Neural progenitor cell (in vitro differentiated cells): ENCODE measurements at regions not wholly inside any gene's neighbourhood (a gene's known extent, or its start where the extent isn't known, plus 50 kb on each side); places are given as distances from the start of the nearest gene placed in this dataset.

Experiments used
- DNase-seq: peaks from one replicate; pipeline ENCODE4 v3.0.0-alpha.2; 2016; ENCODE audit warnings: low spot score
- H2AFZ ChIP-seq: fragments of 200-600 bp; sonication (generic); replicated peaks from 2 replicates; pipeline ENCODE4 v1.6.1; 2016; ENCODE audit warnings: antibody characterized with exemption
- H3F3A ChIP-seq: fragments of 200-600 bp; sonication (generic); 2 replicates; pipeline ENCODE4 v1.6.1; 2016; ENCODE audit warnings: antibody characterized with exemption, low read depth
- H3K27ac ChIP-seq: fragments of 200-600 bp; sonication (generic); 2 replicates; pipeline ENCODE4 v1.5.1; 2016; ENCODE audit warnings: mild to moderate bottlenecking
- H3K27me3 ChIP-seq: fragments of 200-600 bp; sonication (generic); 2 replicates; pipeline ENCODE4 v1.6.1; 2016; ENCODE audit warnings: mild to moderate bottlenecking, moderate library complexity
- H3K36me3 ChIP-seq: fragments of 200-600 bp; sonication (generic); 2 replicates; pipeline ENCODE4 v1.5.1; 2016
- H3K4me1 ChIP-seq: fragments of 200-600 bp; sonication (generic); 2 replicates; pipeline ENCODE4 v1.6.1; 2016; ENCODE audit warnings: mixed run types
- H3K4me2 ChIP-seq: fragments of 200-600 bp; sonication (generic); 2 replicates; pipeline ENCODE4 v1.6.1; 2016
- H3K4me3 ChIP-seq: fragments of 200-600 bp; sonication (generic); 2 replicates; pipeline ENCODE4 v1.5.1; 2016
- H3K79me2 ChIP-seq: fragments of 200-600 bp; sonication (generic); 2 replicates; pipeline ENCODE4 v1.6.1; 2016; ENCODE audit warnings: low read depth
- H3K9ac ChIP-seq: fragments of 200-600 bp; sonication (generic); 2 replicates; pipeline ENCODE4 v1.6.1; 2016
- H3K9me3 ChIP-seq: fragments of 200-600 bp; sonication (generic); 2 replicates; pipeline ENCODE4 v1.5.1; 2016; ENCODE audit warnings: low read depth
- H4K20me1 ChIP-seq: fragments of 200-600 bp; sonication (generic); 2 replicates; pipeline ENCODE4 v1.6.1; 2016; ENCODE audit warnings: low read depth
- H3K27ac Mint-ChIP-seq: 3 replicates; pipeline ENCODE4 v1.8.0; 2021; ENCODE audit warnings: mixed read lengths
- H3K27me3 Mint-ChIP-seq: 2 replicates; pipeline ENCODE4 v1.8.0; 2022; ENCODE audit warnings: low read depth, mild to moderate bottlenecking, inconsistent platforms, moderate library complexity, mixed read lengths; ENCODE audit not compliant: insufficient read depth
- H3K36me3 Mint-ChIP-seq: 3 replicates; pipeline ENCODE4 v1.8.0; 2021; ENCODE audit warnings: mixed read lengths
- H3K4me1 Mint-ChIP-seq: 3 replicates; pipeline ENCODE4 v1.8.0; 2021; ENCODE audit warnings: mixed read lengths
- H3K4me3 Mint-ChIP-seq: 3 replicates; pipeline ENCODE4 v1.8.0; 2021; ENCODE audit warnings: mild to moderate bottlenecking, moderate library complexity, mixed read lengths
- H3K9me3 Mint-ChIP-seq: 3 replicates; pipeline ENCODE4 v1.8.0; 2020; ENCODE audit warnings: mixed read lengths
- EZH2 ChIP-seq: fragments of 200-600 bp; sonication (generic); IDR thresholded peaks from 2 replicates; pipeline ENCODE4 v1.6.1; 2017; ENCODE audit warnings: antibody characterized with exemption, mild to moderate bottlenecking, moderate library complexity
- EZH2phosphoT487 ChIP-seq: fragments of 200-600 bp; sonication (generic); IDR thresholded peaks from 2 replicates; pipeline ENCODE4 v1.6.1; 2017; ENCODE audit warnings: antibody characterized with exemption
- TF ChIP-seq, protein P1 (sequence below): fragments of 200-600 bp; sonication (generic); IDR thresholded peaks from 2 replicates; pipeline ENCODE4 v1.5.1; 2017; ENCODE audit warnings: antibody characterized with exemption, mild to moderate bottlenecking

- Mint-ChIP-seq H3K4me1 (peaks cover 2% of the 10 kb centered on the region), H3K4me3 (no peak overlapping the region), H3K9me3 (peaks cover 7% of the 10 kb centered on the region), H3K36me3 (no peaks in the 10 kb centered on the region), H3K27ac (no peak overlapping the region), H3K27me3 (peaks cover 4% of the 10 kb centered on the region)
- no peaks in the 10 kb centered on the region for H4K20me1 ChIP-seq
- no peaks in the 10 kb centered on the region for H3K27me3 ChIP-seq
- no peak overlapping the region for H3K9ac ChIP-seq
- H3K4me2 ChIP-seq, result no peak overlapping the region
- TF ChIP-seq, protein P1, sequence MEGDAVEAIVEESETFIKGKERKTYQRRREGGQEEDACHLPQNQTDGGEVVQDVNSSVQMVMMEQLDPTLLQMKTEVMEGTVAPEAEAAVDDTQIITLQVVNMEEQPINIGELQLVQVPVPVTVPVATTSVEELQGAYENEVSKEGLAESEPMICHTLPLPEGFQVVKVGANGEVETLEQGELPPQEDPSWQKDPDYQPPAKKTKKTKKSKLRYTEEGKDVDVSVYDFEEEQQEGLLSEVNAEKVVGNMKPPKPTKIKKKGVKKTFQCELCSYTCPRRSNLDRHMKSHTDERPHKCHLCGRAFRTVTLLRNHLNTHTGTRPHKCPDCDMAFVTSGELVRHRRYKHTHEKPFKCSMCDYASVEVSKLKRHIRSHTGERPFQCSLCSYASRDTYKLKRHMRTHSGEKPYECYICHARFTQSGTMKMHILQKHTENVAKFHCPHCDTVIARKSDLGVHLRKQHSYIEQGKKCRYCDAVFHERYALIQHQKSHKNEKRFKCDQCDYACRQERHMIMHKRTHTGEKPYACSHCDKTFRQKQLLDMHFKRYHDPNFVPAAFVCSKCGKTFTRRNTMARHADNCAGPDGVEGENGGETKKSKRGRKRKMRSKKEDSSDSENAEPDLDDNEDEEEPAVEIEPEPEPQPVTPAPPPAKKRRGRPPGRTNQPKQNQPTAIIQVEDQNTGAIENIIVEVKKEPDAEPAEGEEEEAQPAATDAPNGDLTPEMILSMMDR, result no peak
- TF ChIP-seq EZH2 (no peak), EZH2phosphoT487 (no peak)
- H3K9me3 ChIP-seq, result no peaks in the 10 kb centered on the region
- peaks cover 23% of the 10 kb centered on the region for H3K4me1 ChIP-seq
- no peaks in the 10 kb centered on the region for H3K79me2 ChIP-seq
- no peak overlapping the region for H3K4me3 ChIP-seq
- no peak overlapping the region for H3K27ac ChIP-seq
- H3F3A ChIP-seq, result no peaks in the 10 kb centered on the region
- H3K36me3 ChIP-seq, result no peaks in the 10 kb centered on the region
- no peak overlapping the region for H2AFZ ChIP-seq
- no peak for DNase-seq
Measured at GRCh38 chr4:120314969-120315368, 248.3 kb upstream of the MAD2L1 start.

DNA sequence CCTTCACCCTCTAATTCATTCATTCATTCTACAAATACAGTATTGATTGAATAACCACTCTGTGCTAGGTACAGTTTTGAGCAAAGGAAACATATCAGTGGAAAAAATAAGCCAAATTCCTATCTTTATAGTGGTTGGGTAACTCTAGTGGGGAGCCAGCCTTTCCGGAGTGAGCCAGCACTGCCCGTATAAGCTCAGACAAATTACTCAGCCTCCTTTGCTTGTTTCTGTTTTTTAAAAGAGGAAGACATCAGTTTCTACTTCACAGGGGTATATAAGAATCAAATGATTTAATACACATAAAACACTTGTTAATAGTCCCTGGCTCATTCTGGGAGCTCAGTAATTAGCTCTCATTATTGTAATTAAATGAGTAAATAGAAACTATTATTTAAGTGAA, 238.2 kb upstream of the MAD2L1 start:
- Mint-ChIP-seq H3K4me1 (no peaks in the 10 kb centered on the region), H3K36me3 (no peaks in the 10 kb centered on the region), H3K9me3 (no peaks in the 10 kb centered on the region), H3K4me3 (no peak overlapping the region), H3K27me3 (no peaks in the 10 kb centered on the region), H3K27ac (no peak overlapping the region)
- H3K4me2 ChIP-seq, result no peak overlapping the region
- no peak for DNase-seq
- H3K27ac ChIP-seq, result no peak overlapping the region
- no peak overlapping the region for H2AFZ ChIP-seq
- H3F3A ChIP-seq, result no peaks in the 10 kb centered on the region
- TF ChIP-seq, protein P1, result no peak
- TF ChIP-seq EZH2phosphoT487, result no peak
- TF ChIP-seq EZH2, result no peak
- no peaks in the 10 kb centered on the region for H3K36me3 ChIP-seq
- H4K20me1 ChIP-seq, result no peaks in the 10 kb centered on the region
- no peaks in the 10 kb centered on the region for H3K9me3 ChIP-seq
- H3K4me3 ChIP-seq, result no peak overlapping the region
- H3K79me2 ChIP-seq, result no peaks in the 10 kb centered on the region
- no peaks in the 10 kb centered on the region for H3K27me3 ChIP-seq
- H3K9ac ChIP-seq, result no peak overlapping the region
- no peaks in the 10 kb centered on the region for H3K4me1 ChIP-seq

DNA sequence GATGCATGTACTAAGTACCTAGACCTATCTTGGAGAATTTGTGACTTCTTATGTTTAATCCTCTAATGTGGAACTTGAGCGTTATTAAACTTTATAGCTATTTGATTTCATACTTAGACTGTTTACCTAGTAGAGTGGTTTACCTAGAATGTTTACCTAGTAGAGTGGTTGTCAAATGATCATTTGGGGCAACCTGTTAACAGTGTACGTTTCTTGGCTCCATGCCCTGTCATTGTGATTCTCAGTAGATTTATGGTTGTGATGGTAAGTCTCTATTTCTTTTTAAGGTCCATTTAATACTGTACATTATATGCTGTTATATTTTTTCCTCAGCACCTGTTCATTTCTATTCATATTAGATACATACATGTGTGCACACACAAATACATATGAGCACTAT, 233.0 kb upstream of the MAD2L1 start:
- Histone ChIP-seq H2AFZ (no peak overlapping the region), H3K4me1 (no peaks in the 10 kb centered on the region), H4K20me1 (no peaks in the 10 kb centered on the region), H3K27ac (no peak overlapping the region), H3K79me2 (no peaks in the 10 kb centered on the region), H3K9me3 (no peaks in the 10 kb centered on the region), H3K36me3 (no peaks in the 10 kb centered on the region), H3K27me3 (no peaks in the 10 kb centered on the region), H3K9ac (no peak overlapping the region), H3K4me3 (no peak overlapping the region), H3K4me2 (no peak overlapping the region), H3F3A (no peaks in the 10 kb centered on the region)
- H3K4me3 Mint-ChIP-seq, result no peak overlapping the region
- H3K27me3 Mint-ChIP-seq, result no peaks in the 10 kb centered on the region
- H3K4me1 Mint-ChIP-seq, result no peaks in the 10 kb centered on the region
- H3K9me3 Mint-ChIP-seq, result no peaks in the 10 kb centered on the region
- no peak for TF ChIP-seq EZH2phosphoT487
- TF ChIP-seq EZH2, result no peak
- TF ChIP-seq, protein P1, result no peak
- no peak for DNase-seq
- no peaks in the 10 kb centered on the region for H3K36me3 Mint-ChIP-seq
- no peak overlapping the region for H3K27ac Mint-ChIP-seq
